ENCODE measurements at regions not wholly inside any gene's neighbourhood (a gene's known extent, or its start where the extent isn't known, plus 50 kb on each side); places are given as distances from the start of the nearest gene placed in this dataset.

DNA sequence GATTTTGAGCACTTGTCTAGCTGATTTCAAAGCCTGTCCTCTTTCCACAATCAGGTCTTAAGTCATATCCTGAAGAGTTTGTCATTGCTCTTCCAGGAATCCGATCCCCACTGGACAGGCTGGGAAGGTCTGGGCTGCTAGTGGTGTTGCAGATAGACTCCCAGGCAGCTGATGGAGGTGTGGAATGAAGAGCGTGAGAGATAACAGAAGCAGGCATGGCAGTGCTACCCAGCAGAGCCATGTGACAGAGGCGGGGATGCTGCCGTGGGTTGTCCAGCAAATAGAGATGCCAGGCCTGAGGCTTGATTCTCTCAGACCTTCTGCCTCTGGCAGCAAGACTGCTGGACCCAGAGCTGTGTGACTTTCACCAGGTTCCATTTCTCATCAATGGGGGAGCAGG, 116.5 kb upstream of the EEPD1 start:
- Histone ChIP-seq H2AFZ (ENCODE audit: low read depth, low read length) (no peak overlapping the region), H3K27ac (ENCODE audit: extremely low read depth, low read depth, low read length) (no peak overlapping the region), H3K79me2 (ENCODE audit: control insufficient read depth, insufficient read depth, low read length) (no peaks in the 10 kb centered on the region), H3K27me3 (ENCODE audit: control insufficient read depth in 2 of 2, insufficient read depth in 2 of 2, low read length in 2 of 2) (peaks cover 16 to 48% of the 10 kb centered on the region in 2 experiments), H3K9ac (ENCODE audit: insufficient read depth in 1 of 2, low read depth in 2 of 2, low read length in 2 of 2) (no peak overlapping the region), H3K4me1 (replicated peaks in 1 of 2; ENCODE audit: control insufficient read depth in 2 of 2, insufficient read depth in 2 of 2, low read length in 2 of 2) (no peaks in the 10 kb centered on the region; a peak in 1 of 5 replicates), H3K4me2 (ENCODE audit: insufficient read depth, low read length) (no peak overlapping the region), H3K9me1 (ENCODE audit: control insufficient read depth, insufficient read depth, low read length) (peaks cover 2% of the 10 kb centered on the region), H4K20me1 (replicated peaks; ENCODE audit: control insufficient read depth, insufficient read depth, low read length) (no peaks in the 10 kb centered on the region), H3K36me3 (ENCODE audit: control insufficient read depth, insufficient read depth, low read length) (no peaks in the 10 kb centered on the region), H3K9me3 (replicated peaks; ENCODE audit: control insufficient read depth, insufficient read depth, low read depth, low read length) (no peaks in the 10 kb centered on the region), H3K4me3 (no peak overlapping the region)
- ChIA-PET POLR2A (no interaction called here), CTCF (ENCODE audit: low intra/inter-chr PET ratio) (no interaction called here)
- no TSS peak for BruUV-seq (replicated peaks)
- WGBS (ENCODE audit: insufficient coverage, low coverage, missing lambda C conversion rate), result 1% methylated on average over 4 of the region's 4 CpGs
- intact Hi-C loops (cut with micrococcal nuclease), result no loop called here
- no peak for ATAC-seq
- no peak for FAIRE-seq
- no peak for TF ChIP-seq ZSCAN32 (CRISPR knock-in tag; IDR thresholded peaks at IDR 0.05)
- TF ChIP-seq NR2C2 (CRISPR knock-in tag; IDR thresholded peaks at IDR 0.05), result no peak
- TF ChIP-seq NR2C2 (tag; IDR thresholded peaks at IDR 0.05), result 0 out of 2 replicates have a peak, but pooled peaks have one; percentile 0
- TF ChIP-seq, protein P1, sequence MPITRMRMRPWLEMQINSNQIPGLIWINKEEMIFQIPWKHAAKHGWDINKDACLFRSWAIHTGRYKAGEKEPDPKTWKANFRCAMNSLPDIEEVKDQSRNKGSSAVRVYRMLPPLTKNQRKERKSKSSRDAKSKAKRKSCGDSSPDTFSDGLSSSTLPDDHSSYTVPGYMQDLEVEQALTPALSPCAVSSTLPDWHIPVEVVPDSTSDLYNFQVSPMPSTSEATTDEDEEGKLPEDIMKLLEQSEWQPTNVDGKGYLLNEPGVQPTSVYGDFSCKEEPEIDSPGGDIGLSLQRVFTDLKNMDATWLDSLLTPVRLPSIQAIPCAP (CRISPR knock-in tag; IDR thresholded peaks at IDR 0.05; ENCODE audit: borderline replicate concordance), result no peak
- no peak for TF ChIP-seq ZNF764 (CRISPR knock-in tag; IDR thresholded peaks at IDR 0.05; ENCODE audit: low read depth)
- no peak for TF ChIP-seq SRSF1 (IDR thresholded peaks at IDR 0.05; ENCODE audit: low read depth, low read length)
- no peak for TF ChIP-seq HDAC8 (tag; IDR thresholded peaks at IDR 0.05)
- no peak for TF ChIP-seq HNRNPL (IDR thresholded peaks at IDR 0.05; ENCODE audit: low read depth, low read length)
- in situ Hi-C loops (cut with MboI), result no loop called here
- no peak for DNase-seq (ENCODE audit: extremely low read depth in 1 of 4, low spot score in 3 of 4)
